ENCODE measurements at regions not wholly inside any gene's neighbourhood (a gene's known extent, or its start where the extent isn't known, plus 50 kb on each side); places are given as distances from the start of the nearest gene placed in this dataset.

- TF ChIP-seq POLR2A (IDR thresholded peaks at IDR 0.05) (no peak), CTCF (IDR thresholded peaks at IDR 0.05 in 4 of 5, conservative IDR thresholded peaks at IDR 0.05 in 1 of 5) (no peak)
- intact Hi-C loops (cut with DNase I; ENCODE audit: low total_unique reads) = no loop called here
- Histone ChIP-seq H3K36me3 (no peaks in the 10 kb centered on the region), H3K9me3 (no peaks in the 10 kb centered on the region), H3K4me3 (no peak overlapping the region), H3K4me1 (no peaks in the 10 kb centered on the region), H3K27ac (no peak overlapping the region), H3K27me3 (no peaks in the 10 kb centered on the region)
- DNase-seq (no peak), ATAC-seq (no peak)
- in situ Hi-C loops (cut with MboI; ENCODE audit: low sequenced_read_pairs in 4 of 4) = no loop called here
Measured at GRCh38 chr5:158116965-158117364, 258.0 kb upstream of the CLINT1 start.

- no peak for DNase-seq
- intact Hi-C loops (cut with DNase I; ENCODE audit: low total_unique reads) = no loop called here
- H3K4me1 ChIP-seq = no peaks in the 10 kb centered on the region
- H3K9me3 ChIP-seq = no peaks in the 10 kb centered on the region
- no peak overlapping the region for H3K4me3 ChIP-seq
- H3K27me3 ChIP-seq = no peaks in the 10 kb centered on the region
- in situ Hi-C loops (cut with MboI; ENCODE audit: low sequenced_read_pairs in 4 of 4) = no loop called here
- no peaks in the 10 kb centered on the region for H3K36me3 ChIP-seq
- H3K27ac ChIP-seq = no peak overlapping the region
- ATAC-seq = peak; percentile 49 to 62
- TF ChIP-seq POLR2A (IDR thresholded peaks at IDR 0.05) (no peak), CTCF (IDR thresholded peaks at IDR 0.05 in 4 of 5, conservative IDR thresholded peaks at IDR 0.05 in 1 of 5) (no peak)
Measured at GRCh38 chr5:158115468-158115867, 256.5 kb upstream of the CLINT1 start.

GRCh38 chr5:158108177-158108576, 249.2 kb upstream of the CLINT1 start:
- Histone ChIP-seq H3K36me3 (no peaks in the 10 kb centered on the region), H3K4me1 (no peaks in the 10 kb centered on the region), H3K4me3 (no peak overlapping the region), H3K27me3 (no peaks in the 10 kb centered on the region), H3K27ac (no peak overlapping the region), H3K9me3 (no peaks in the 10 kb centered on the region)
- in situ Hi-C loops (cut with MboI; ENCODE audit: low sequenced_read_pairs in 4 of 4) = no loop called here
- ATAC-seq (no peak), DNase-seq (no peak)
- TF ChIP-seq CTCF (IDR thresholded peaks at IDR 0.05 in 4 of 5, conservative IDR thresholded peaks at IDR 0.05 in 1 of 5) (no peak), POLR2A (IDR thresholded peaks at IDR 0.05) (no peak)
- intact Hi-C loops (cut with DNase I; ENCODE audit: low total_unique reads) = no loop called here

- H3K27ac ChIP-seq = no peak overlapping the region
- intact Hi-C loops (cut with DNase I; ENCODE audit: low total_unique reads) = no loop called here
- in situ Hi-C loops (cut with MboI; ENCODE audit: low sequenced_read_pairs in 4 of 4) = no loop called here
- no peaks in the 10 kb centered on the region for H3K36me3 ChIP-seq
- no peak for ATAC-seq
- no peak overlapping the region for H3K4me3 ChIP-seq
- no peak for DNase-seq
- H3K4me1 ChIP-seq = no peaks in the 10 kb centered on the region
- TF ChIP-seq POLR2A (IDR thresholded peaks at IDR 0.05) = no peak
- TF ChIP-seq CTCF (IDR thresholded peaks at IDR 0.05 in 4 of 5, conservative IDR thresholded peaks at IDR 0.05 in 1 of 5) = no peak
- H3K9me3 ChIP-seq = no peaks in the 10 kb centered on the region
- peaks cover 0 to 3% (median 0%) of the 10 kb centered on the region in 3 donors for H3K27me3 ChIP-seq
Measured at GRCh38 chr5:158100373-158100888, 241.5 kb upstream of the CLINT1 start.

DNA sequence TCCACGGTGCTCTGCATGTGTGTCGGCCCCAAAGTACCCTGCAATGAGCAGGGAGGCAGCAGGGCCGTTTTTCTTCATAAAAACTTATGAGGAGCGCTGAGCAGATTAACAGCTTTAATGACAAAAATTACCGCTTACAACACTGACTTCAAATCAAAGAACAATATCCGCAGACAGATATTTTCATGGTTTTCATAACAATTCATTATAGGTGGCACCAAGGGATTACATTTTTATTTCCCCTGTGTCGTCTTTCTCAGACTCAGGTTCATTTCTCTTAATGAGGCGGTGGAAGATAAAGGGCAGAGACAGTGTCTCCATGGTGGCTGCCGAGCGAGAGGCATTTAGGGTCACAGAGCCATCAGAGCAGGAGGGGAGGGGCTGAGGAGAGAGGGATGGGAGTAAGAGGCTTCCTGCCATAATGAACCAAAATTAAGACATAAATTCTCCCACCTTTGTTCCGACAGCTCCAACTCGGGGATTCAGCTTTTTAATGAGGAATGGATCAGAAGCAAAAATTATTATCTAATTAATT, 240.7 kb upstream of the CLINT1 start:
- ATAC-seq (no peak), DNase-seq (no peak)
- H3K4me3 ChIP-seq = no peak overlapping the region
- H3K36me3 ChIP-seq = no peaks in the 10 kb centered on the region
- no peaks in the 10 kb centered on the region for H3K4me1 ChIP-seq
- H3K27ac ChIP-seq = no peak overlapping the region
- no peaks in the 10 kb centered on the region for H3K9me3 ChIP-seq
- intact Hi-C loops (cut with DNase I; ENCODE audit: low total_unique reads) = no loop called here
- TF ChIP-seq POLR2A (IDR thresholded peaks at IDR 0.05) (no peak), CTCF (IDR thresholded peaks at IDR 0.05 in 4 of 5, conservative IDR thresholded peaks at IDR 0.05 in 1 of 5) (no peak)
- in situ Hi-C loops (cut with MboI; ENCODE audit: low sequenced_read_pairs in 4 of 4) = no loop called here
- H3K27me3 ChIP-seq = peaks cover 0 to 3% (median 0%) of the 10 kb centered on the region in 3 donors

All from gastrocnemius medialis (tissue), 4 donors.